ENCODE measurements at regions not wholly inside any gene's neighbourhood (a gene's known extent, or its start where the extent isn't known, plus 50 kb on each side); places are given as distances from the start of the nearest gene placed in this dataset.

GRCh38 chr6:165835410-165835851 is 172.4 kb upstream of the PDE10A start:
- no peaks in the 10 kb centered on the region for H3K27me3 ChIP-seq (ENCODE audit: low read depth, low read length)
- no peaks in the 10 kb centered on the region for H3K79me2 ChIP-seq (ENCODE audit: low read length)
- H3K9ac ChIP-seq (ENCODE audit: low read length), result no peak overlapping the region
- no peaks in the 10 kb centered on the region for H3K36me3 ChIP-seq (replicated peaks; ENCODE audit: low read depth, low read length)
- no peak overlapping the region for H2AFZ ChIP-seq (ENCODE audit: low read depth, low read length)
- H3K9me3 ChIP-seq (ENCODE audit: insufficient read depth, low read length), result no peaks in the 10 kb centered on the region
- H3K27ac ChIP-seq (ENCODE audit: low read length), result no peak overlapping the region
- no peak overlapping the region for H3K4me3 ChIP-seq (ENCODE audit: low read length)
- TF ChIP-seq CTCF (IDR thresholded peaks at IDR 0.05; ENCODE audit: low read depth, low read length) (no peak), EZH2phosphoT487 (IDR thresholded peaks at IDR 0.05; ENCODE audit: low read depth) (no peak)
- H4K20me1 ChIP-seq (ENCODE audit: insufficient read depth, low read length), result no peaks in the 10 kb centered on the region
- H3K4me1 ChIP-seq (ENCODE audit: low read length), result no peaks in the 10 kb centered on the region
- H3K4me2 ChIP-seq (ENCODE audit: low read length), result no peak overlapping the region

GRCh38 chr6:165834613-165835259 is 171.7 kb upstream of the PDE10A start:
- H3K9ac ChIP-seq (ENCODE audit: low read length), result no peak overlapping the region
- no peak overlapping the region for H2AFZ ChIP-seq (ENCODE audit: low read depth, low read length)
- H3K4me3 ChIP-seq (ENCODE audit: low read length), result no peak overlapping the region
- no peaks in the 10 kb centered on the region for H3K27me3 ChIP-seq (ENCODE audit: low read depth, low read length)
- TF ChIP-seq CTCF (IDR thresholded peaks at IDR 0.05; ENCODE audit: low read depth, low read length) (no peak), EZH2phosphoT487 (IDR thresholded peaks at IDR 0.05; ENCODE audit: low read depth) (no peak)
- H3K9me3 ChIP-seq (ENCODE audit: insufficient read depth, low read length), result no peaks in the 10 kb centered on the region
- H3K4me2 ChIP-seq (ENCODE audit: low read length), result no peak overlapping the region
- no peaks in the 10 kb centered on the region for H4K20me1 ChIP-seq (ENCODE audit: insufficient read depth, low read length)
- H3K27ac ChIP-seq (ENCODE audit: low read length), result no peak overlapping the region
- H3K36me3 ChIP-seq (replicated peaks; ENCODE audit: low read depth, low read length), result no peaks in the 10 kb centered on the region
- H3K4me1 ChIP-seq (ENCODE audit: low read length), result no peaks in the 10 kb centered on the region
- H3K79me2 ChIP-seq (ENCODE audit: low read length), result no peaks in the 10 kb centered on the region

- no peak overlapping the region for H3K9ac ChIP-seq (ENCODE audit: low read length)
- H3K9me3 ChIP-seq (ENCODE audit: insufficient read depth, low read length), result no peaks in the 10 kb centered on the region
- no peak overlapping the region for H3K27ac ChIP-seq (ENCODE audit: low read length)
- H3K4me2 ChIP-seq (ENCODE audit: low read length), result no peak overlapping the region
- no peaks in the 10 kb centered on the region for H3K79me2 ChIP-seq (ENCODE audit: low read length)
- no peak overlapping the region for H3K4me3 ChIP-seq (ENCODE audit: low read length)
- H3K27me3 ChIP-seq (ENCODE audit: low read depth, low read length), result no peaks in the 10 kb centered on the region
- H3K4me1 ChIP-seq (ENCODE audit: low read length), result no peaks in the 10 kb centered on the region
- H4K20me1 ChIP-seq (ENCODE audit: insufficient read depth, low read length), result no peaks in the 10 kb centered on the region
- H3K36me3 ChIP-seq (replicated peaks; ENCODE audit: low read depth, low read length), result no peaks in the 10 kb centered on the region
- H2AFZ ChIP-seq (ENCODE audit: low read depth, low read length), result no peak overlapping the region
- no peak for TF ChIP-seq CTCF (IDR thresholded peaks at IDR 0.05; ENCODE audit: low read depth, low read length)
- TF ChIP-seq EZH2phosphoT487 (IDR thresholded peaks at IDR 0.05; ENCODE audit: low read depth), result no peak
These were observed 170.3 kb upstream of the PDE10A start for GRCh38 chr6:165833355-165833754.

GRCh38 chr6:165831812-165832510 is 168.9 kb upstream of the PDE10A start:
- H3K27me3 ChIP-seq (ENCODE audit: low read depth, low read length), result no peaks in the 10 kb centered on the region
- no peak overlapping the region for H3K4me3 ChIP-seq (ENCODE audit: low read length)
- no peaks in the 10 kb centered on the region for H3K9me3 ChIP-seq (ENCODE audit: insufficient read depth, low read length)
- no peaks in the 10 kb centered on the region for H3K79me2 ChIP-seq (ENCODE audit: low read length)
- H3K36me3 ChIP-seq (replicated peaks; ENCODE audit: low read depth, low read length), result no peaks in the 10 kb centered on the region
- H3K4me1 ChIP-seq (ENCODE audit: low read length), result no peaks in the 10 kb centered on the region
- no peak overlapping the region for H2AFZ ChIP-seq (ENCODE audit: low read depth, low read length)
- TF ChIP-seq EZH2phosphoT487 (IDR thresholded peaks at IDR 0.05; ENCODE audit: low read depth) (no peak), CTCF (IDR thresholded peaks at IDR 0.05; ENCODE audit: low read depth, low read length) (no peak)
- no peaks in the 10 kb centered on the region for H4K20me1 ChIP-seq (ENCODE audit: insufficient read depth, low read length)
- H3K9ac ChIP-seq (ENCODE audit: low read length), result no peak overlapping the region
- H3K27ac ChIP-seq (ENCODE audit: low read length), result no peak overlapping the region
- no peak overlapping the region for H3K4me2 ChIP-seq (ENCODE audit: low read length)

All from OCI-LY3 (cell line).